CMK (cell line): ENCODE measurements at regions not wholly inside any gene's neighbourhood (a gene's known extent, or its start where the extent isn't known, plus 50 kb on each side); places are given as distances from the start of the nearest gene placed in this dataset.

ENCODE experiments used
- DNase-seq: peaks from one replicate; pipeline ENCODE4 v3.0.0-alpha.2; 2010; ENCODE audit warnings: low read depth

GRCh38 chrX:147699061-147699460, 212.7 kb upstream of the FMR1 start:
- no peak for DNase-seq

GRCh38 chrX:147710301-147710700, 201.4 kb upstream of the FMR1 start:
- no peak for DNase-seq

- DNase-seq = no peak
Observed at GRCh38 chrX:147733369-147733768, 178.3 kb upstream of the FMR1 start.

GRCh38 chrX:147735364-147735763, 176.4 kb upstream of the FMR1 start:
- no peak for DNase-seq

- DNase-seq = no peak
Observed at GRCh38 chrX:147736045-147736444, 175.7 kb upstream of the FMR1 start.

GRCh38 chrX:147737690-147738089, 174.0 kb upstream of the FMR1 start:
- DNase-seq = no peak

GRCh38 chrX:147738265-147738664, 173.5 kb upstream of the FMR1 start:
- no peak for DNase-seq

- no peak for DNase-seq
Observed at GRCh38 chrX:147739196-147739595, 172.5 kb upstream of the FMR1 start.

- DNase-seq = no peak
Observed at GRCh38 chrX:147741776-147742175, 169.9 kb upstream of the FMR1 start.

- DNase-seq = no peak
Observed at GRCh38 chrX:147749308-147749707, 162.4 kb upstream of the FMR1 start.

- DNase-seq = no peak
Observed at GRCh38 chrX:147757750-147758149, 154.0 kb upstream of the FMR1 start.

- DNase-seq = no peak
Observed at GRCh38 chrX:147763131-147763530, 148.6 kb upstream of the FMR1 start.

- no peak for DNase-seq
Observed at GRCh38 chrX:147764868-147765267, 146.9 kb upstream of the FMR1 start.

GRCh38 chrX:147770858-147771257, 140.9 kb upstream of the FMR1 start:
- DNase-seq = no peak

GRCh38 chrX:147776988-147777387, 134.7 kb upstream of the FMR1 start:
- no peak for DNase-seq

GRCh38 chrX:147779173-147779572, 132.5 kb upstream of the FMR1 start:
- no peak for DNase-seq

GRCh38 chrX:147781844-147782243, 129.9 kb upstream of the FMR1 start:
- no peak for DNase-seq

- DNase-seq = no peak
Observed at GRCh38 chrX:147788641-147789350, 122.9 kb upstream of the FMR1 start.

GRCh38 chrX:147800663-147801062, 111.1 kb upstream of the FMR1 start:
- DNase-seq = no peak

GRCh38 chrX:147803948-147804347, 107.8 kb upstream of the FMR1 start:
- DNase-seq = peak; percentile 5

GRCh38 chrX:147811803-147812202, 99.9 kb upstream of the FMR1 start:
- DNase-seq = no peak

- DNase-seq = no peak
Observed at GRCh38 chrX:147827070-147827469, 84.6 kb upstream of the FMR1 start.

- DNase-seq = no peak
Observed at GRCh38 chrX:147828719-147829118, 83.0 kb upstream of the FMR1 start.

GRCh38 chrX:147832707-147833348, 78.9 kb upstream of the FMR1 start:
- no peak for DNase-seq
